ENCODE measurements at regions not wholly inside any gene's neighbourhood (a gene's known extent, or its start where the extent isn't known, plus 50 kb on each side); places are given as distances from the start of the nearest gene placed in this dataset.

DNA sequence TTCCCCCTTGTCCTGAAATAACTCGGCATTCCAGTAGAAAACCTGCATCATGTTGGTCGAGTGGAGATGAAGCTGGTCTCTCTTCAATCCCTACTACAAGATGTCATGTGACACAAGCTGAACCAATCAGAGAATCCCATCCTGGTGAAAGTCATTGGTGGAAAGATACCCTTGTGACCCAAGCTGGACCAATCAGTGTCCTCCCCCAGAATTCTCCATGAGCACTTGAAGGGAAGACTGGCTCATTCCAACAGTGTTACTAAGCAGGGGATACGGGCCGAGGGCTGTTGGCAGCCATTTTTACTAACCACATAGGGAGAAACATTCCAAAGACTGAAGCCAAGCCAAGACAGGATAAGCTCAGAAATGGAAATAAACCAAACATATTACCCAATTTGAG is 298.3 kb downstream of the ICOS start:
- DNase-seq (ENCODE audit: low read depth): no peak

DNA sequence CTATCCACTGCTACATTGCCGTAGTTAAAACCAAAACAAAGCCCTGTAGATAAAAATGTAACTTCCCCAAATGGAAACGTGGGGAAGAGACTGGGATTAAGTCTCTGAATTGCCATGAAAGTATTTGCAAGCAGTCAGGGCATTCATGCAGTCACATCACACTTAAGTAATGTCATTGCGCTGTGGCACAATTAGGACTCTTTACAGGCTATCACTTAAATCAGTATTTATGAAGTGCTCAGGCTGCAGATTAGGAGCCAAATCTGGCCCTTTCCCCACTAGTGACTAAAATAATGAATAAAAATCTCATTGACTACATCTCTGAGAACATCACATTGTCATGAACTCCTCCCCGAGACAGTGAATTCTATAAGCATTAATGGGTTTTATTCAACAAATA is 300.9 kb downstream of the ICOS start:
- DNase-seq (ENCODE audit: low read depth): no peak

DNA sequence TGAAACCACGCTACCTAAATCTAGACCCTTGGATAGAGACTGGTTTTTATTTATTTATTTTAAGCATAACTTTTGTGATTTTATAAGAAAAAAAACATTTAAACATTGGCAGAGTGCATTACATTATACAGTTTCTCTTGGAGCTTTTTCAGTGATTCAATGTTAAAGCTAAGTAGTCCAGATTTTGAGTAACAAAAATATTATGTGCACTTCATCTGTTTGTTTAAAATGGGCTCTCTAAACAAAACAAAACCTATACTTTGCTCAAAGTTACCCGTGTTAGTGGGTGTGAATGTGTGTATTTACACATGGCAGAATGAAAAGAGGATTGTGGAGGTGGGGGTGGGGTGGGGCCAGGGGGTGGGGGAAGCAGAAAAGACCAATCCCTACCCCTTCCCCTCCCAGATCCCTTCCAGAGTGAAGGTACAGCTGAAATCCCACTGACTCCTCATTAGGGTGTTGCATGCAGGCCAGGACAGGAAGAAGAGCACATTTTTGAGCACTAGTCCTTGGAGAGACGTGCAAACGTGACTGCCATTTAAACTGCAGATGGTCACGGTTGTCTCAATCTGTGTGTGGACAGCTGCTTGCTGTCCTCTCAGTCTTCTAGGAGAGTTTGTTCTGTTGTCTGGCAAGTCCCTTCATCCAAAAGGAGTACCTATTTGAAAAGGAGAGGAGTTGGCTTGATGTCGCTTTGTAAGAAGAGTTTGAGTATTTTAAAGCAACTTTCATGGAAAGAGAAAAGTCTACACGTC is 303.0 kb downstream of the ICOS start:
- no peak for DNase-seq (ENCODE audit: low read depth)

DNA sequence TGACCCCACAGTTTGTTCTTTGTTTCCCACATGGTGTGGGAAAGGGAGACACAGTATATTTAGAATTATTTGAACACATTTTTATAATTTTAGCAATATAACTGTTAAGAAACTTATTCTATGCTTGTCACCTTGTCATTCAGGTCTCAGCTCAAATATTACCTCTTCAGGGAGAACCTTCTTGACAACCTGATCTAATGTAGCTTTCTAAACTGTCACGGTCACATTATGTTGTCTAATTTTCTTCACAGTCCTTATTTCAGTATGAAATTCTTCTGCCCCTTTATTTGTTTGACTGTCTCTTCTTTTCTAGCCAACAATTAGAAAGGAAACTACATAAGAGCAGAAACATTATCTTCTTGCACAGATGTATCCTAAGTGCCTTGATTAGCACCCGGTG is 304.3 kb upstream of the PARD3B start:
- no peak for DNase-seq (ENCODE audit: low read depth)

DNA sequence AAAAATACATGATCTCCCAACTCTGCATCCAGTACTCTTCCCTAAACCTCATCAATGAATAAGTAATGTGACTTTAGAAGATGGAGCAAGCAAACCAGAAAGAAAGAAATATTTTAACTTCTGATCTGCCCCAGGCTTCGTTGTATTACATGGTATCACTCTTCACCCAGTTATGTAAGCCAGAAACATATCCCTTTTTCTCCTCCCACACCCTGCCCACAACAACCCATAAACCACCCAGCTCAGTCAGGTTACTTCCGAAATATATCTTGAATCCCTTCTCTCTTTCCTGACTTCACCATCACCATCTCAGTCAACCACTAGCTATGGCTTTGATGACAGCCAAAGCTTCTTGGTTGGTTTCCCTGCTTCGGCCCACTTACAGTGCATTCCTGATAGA is 295.8 kb upstream of the PARD3B start:
- no peak for DNase-seq (ENCODE audit: low read depth)

DNA sequence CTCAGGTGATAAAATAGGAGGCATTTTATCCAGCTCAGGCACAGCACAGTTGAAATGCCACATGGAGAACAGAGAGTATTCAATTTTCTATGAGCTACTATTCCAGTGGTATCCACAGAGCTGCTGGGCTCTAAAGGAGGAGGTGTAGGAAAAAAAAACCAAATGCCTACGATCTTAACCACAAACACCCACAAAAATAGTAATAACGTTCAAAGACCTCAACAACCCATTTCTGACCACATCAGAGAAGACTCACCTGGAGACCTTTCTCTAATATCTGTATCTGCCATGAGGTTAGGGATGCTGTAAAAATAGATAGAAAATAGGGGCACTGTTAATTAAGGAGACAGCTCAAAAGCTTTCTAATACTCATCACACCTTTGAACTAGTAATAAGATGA is 294.6 kb upstream of the PARD3B start:
- no peak for DNase-seq (ENCODE audit: low read depth)

DNA sequence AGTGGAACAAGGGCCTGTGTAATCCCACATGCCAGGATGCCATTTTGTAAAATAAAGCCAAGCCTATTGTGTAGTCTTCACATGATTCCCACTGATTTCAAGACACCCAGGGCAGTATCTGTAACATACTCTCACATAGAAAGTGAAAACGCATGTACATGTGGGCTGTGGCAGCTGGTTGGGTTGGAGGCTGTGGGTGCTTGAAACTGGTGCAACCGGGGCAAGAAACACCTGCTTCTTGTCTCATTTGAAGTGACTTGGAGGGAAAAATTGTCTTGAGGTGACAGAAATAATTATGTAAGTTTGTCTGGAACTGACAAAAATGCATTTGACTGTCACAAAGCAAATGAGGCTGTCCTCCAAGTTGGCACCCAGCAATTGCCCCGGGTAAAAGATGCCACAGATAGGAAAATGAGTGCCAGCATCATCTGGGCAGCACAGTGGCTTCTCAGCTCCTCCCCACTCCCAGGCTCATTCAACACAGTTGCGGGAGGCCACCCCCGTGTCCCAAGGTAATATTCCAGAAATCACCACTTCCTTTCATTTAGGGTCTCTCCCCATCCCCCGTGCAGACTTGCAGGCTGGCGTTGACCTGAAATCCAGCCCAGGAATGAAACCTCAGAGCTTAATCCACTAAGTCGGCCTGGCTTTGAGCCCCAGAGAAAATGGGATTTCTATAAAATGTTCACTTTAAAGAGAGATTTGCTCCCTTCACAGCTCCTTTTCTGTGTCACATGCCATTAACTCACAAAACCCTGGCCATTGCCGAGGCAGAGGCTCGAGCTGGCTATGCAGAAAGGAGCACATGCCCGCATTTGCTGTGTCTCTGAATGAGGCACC is 293.9 kb upstream of the PARD3B start:
- no peak for DNase-seq (ENCODE audit: low read depth)

DNA sequence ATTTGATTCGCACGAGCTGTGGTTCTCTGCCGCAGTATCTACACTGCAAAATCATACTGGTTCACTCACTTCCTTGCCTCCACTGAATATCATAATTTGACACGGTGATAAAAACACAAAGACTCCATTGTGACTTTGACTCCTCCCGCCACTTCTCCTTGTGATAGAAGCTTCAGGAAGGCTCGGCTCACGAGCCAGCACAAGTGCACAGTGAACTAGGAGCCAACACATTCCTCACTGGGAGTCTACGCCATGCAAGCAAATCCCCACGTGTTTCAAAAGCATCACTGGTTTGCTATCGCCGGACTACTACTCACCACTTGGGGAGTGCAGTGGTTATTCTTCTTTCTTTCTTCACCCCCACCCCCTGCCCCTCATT is 293.3 kb upstream of the PARD3B start:
- no peak for DNase-seq (ENCODE audit: low read depth)

DNA sequence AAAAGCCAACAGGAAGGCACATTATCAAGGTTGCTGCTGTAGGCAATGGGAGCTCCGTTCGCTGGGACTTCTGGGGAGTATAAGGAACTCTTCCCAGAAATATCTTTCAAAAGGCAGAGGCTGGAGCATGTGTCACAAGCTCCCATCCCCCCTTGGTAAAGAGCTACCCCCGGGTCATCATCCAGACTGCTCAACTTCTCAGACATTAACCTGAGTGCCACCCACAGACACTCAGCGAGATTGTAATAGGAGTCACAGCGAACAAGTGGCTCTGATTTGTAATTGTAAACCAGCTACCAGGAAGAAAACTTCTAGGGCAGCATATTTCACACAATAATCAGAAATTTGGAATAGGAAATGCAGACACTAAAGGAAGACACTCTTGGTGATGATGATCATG is 290.2 kb upstream of the PARD3B start:
- no peak for DNase-seq (ENCODE audit: low read depth)

DNA sequence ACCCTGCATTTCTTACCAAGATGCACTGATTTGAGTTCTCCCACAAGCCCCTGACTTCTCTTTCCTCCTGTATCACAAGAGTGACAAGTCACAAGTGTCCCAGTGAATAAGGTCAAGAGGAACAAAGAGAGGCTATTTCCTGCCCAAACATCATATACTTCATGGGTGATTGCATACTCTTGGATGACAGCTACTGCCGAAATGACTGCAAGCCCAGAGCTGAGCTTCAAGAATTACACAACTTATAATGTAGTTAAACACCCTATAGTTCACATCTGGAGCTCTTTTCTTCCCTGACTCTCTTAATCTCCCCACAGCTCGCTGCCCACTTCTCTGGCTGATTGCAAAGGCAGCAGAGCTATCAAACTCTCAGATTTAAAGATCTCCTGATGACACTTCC is 289.7 kb upstream of the PARD3B start:
- no peak for DNase-seq (ENCODE audit: low read depth)

DNA sequence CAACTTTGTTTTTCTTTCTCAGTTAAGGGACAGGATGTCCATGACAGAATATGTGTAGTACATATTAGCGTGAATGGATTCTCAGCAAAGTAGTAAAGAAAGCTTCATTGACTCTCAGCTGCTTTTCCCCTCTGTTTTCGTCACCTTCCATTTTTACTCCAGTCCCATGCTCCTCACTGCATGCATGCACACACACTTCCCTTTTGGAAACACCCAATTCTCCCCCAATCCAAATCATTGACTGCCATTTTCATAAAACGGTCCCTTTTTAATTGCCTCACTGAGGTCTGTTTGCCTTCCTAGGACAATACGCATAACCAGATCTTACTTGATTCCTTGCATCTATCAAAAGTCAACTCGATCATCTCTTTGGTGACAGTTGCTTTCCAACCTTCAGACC is 287.5 kb upstream of the PARD3B start:
- no peak for DNase-seq (ENCODE audit: low read depth)

DNA sequence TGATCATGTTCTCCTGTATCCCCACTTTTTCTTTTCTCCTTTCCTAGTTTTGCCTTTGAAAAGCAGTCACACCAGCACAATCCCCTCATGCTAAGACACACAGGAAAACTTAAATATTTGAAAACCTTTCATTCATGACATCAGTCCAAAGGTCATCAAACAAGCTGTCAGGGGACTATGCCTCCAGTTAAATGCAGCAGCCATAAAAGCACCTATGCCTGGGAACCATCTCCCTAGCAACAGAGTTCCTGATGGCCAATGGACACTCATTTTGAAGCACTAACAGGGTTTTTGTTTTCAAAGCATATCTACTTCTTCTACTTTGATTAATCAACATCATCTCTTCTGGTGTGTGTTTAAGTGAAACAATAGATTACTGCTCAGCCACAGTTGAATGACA is 286.4 kb upstream of the PARD3B start:
- DNase-seq (ENCODE audit: low read depth): no peak

DNA sequence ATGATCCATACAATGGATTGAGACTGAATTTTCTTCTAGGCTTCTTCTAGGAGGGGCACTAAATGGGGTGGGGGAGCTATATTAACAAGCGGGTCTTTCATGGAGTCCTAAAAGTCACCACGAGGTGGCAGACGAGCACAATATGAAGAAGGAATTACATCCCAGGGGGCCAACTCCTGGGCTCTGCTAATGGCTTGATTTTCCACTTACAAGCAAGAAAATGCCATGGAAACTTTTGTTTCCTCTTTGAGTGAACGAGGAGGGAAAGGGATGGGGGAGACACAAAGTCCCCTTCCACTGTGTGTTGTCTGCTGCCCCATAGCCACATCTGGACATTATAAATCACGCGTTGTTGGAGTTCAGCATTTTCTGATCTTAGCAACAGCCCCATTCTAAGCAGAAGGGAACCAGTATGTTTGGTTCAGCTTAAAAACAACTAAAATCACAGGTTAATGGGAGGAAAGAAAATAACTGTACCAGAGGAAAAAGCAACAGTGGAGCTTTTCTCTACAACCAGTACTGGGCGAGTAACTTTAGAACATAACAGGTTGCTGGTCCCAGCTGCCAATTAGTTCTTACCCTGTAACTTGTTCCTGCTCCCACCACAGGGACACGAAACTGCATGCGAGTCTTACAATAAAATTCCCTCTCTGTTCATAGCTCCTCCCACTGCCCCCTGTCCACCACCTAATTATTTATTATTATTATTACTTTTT is 285.0 kb upstream of the PARD3B start:
- DNase-seq (ENCODE audit: low read depth): no peak

DNA sequence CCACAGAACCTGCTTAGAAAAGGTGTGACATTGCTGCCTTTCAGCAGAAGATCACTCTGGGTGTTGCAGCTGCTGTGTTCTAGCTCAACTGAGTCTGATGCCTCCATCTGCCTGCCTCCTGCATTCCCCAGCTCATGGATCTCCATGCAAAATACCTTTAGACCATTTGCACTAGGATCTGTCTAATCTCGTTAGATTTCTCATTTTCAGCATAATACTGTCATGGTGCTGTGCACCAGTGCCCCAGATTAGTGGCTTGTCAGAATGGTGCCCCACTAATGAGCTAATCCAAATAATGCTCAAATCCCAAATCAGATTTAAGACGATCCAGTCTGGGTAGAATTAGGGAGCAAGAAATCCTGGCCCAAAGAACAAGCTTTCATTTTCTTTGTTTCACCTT is 284.4 kb upstream of the PARD3B start:
- DNase-seq (ENCODE audit: low read depth): no peak

DNA sequence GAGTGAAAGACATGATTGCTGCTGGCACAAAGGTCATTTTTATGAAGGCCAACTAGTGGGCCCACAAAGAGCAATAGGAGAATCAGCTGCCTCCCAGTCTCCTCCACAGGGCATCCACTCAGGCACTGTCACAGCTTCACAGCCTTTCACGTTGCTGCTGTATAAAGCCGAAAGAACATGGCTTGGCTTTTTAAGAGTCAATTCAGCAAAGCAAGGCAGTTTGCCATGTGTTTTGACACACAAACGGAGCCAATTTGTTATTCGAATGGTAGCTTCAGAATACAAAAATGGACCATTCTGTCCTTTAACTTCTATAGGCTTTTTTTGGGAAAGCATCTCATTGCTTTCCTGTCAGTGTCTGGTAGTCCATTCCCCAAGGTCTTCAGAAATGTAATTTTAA is 283.4 kb upstream of the PARD3B start:
- DNase-seq (ENCODE audit: low read depth): no peak

DNA sequence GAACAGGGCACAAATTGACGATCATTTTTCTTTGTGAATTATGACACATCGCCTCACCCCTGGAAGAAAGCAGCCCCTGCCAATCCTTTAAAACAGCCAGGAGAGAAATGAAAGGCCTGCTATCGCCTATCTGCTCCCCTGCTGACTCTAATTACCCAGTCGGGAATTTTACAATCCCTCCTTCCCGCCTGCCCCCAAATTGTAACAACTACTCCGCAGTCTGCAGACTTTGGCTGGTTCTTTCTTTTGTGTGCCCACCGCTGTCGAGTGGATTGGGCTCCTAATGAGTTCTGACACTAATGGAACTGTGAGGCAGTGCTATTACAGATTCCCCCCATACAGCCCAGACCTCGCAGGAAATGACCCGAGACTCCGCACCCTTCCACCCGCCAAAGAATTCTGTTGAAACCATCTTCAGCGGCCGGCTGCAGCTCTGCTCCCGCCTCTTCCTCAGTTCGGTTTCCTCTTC is 281.2 kb upstream of the PARD3B start:
- no peak for DNase-seq (ENCODE audit: low read depth)

DNA sequence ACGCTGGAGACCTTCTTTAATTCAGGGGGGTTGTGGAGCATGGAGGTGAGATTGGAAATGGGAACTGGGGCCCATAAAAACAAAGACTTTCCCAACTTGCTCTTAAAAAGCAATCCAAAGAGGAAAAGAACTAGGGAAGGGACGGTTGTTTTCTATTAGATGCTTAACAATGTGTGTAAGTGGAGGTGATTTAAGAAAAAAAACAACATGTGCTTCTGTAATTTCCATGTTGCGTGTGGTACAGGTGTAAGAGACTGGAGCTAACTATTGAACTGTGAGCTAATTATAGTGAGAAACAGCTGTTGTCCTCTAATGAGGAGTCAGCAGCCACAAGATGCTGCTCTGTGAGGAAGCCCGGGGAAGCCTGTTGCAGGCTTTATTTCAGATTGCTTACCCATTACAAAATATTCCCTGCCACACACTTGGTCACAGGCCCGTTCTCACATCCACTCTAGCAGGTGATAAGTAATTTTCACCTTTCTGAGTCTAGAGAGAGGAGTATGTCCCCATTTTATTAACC is 280.6 kb upstream of the PARD3B start:
- DNase-seq (ENCODE audit: low read depth): no peak

DNA sequence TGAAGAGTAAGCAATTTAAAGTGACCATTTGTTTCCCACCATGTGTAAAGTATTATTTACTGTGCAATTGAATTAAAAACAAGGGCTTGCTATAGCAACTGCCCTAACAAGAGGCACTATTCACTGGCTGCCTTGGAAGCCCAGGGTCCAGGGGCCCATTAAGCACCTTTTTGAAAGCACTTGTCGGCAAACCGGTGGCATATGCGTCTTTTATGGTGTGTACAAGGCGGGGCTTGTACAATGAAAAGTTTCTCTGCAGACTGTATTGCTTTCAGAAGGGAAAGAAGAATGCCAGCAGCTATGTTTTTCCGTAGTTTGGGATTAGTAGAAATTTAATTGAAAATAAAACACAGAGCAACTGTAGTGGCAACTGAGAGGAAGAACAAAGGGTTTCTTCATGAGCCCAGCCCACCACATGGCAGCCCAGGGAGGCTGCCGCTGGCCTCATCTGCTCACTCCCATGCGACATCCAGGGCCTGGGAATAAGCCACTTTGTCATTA is 279.5 kb upstream of the PARD3B start:
- no peak for DNase-seq (ENCODE audit: low read depth)

DNA sequence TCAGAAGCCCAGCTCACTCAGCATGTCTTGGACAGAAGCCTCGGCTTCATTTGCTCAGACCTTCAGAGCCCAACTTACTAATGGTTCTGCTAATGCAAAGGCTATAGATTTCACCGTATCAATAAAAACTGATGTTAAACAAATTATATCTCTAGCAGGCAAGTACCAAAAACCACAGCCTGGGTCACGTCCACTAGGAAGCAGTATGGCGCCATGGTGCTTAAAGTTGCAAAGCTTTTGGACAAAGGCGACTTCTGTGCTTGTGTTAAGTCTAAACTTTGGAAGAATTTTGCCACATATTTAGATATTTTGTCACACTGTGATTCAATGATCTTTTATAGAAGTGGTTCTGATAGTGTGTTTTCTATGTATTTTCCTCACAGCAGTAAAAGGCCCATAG is 276.8 kb upstream of the PARD3B start:
- DNase-seq (ENCODE audit: low read depth): no peak

DNA sequence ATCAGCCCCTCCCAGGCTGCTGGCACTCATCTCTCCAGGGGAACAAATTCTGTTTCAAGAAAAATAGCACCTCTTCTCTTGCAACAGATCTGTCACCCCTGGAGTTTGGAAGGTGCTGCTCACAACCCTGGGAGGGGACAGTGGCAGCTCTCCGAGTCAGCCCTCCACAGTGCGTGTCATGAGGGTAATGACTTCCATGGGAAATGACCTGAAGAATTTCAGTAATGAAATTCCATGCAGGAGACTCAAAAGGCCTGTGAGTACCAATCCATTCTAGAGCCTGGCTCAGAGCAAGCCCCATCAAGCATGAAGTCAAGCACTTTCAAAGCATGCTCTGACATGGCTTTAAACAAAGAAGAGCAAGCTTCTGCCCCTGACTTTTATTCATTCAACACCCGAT is 276.3 kb upstream of the PARD3B start:
- DNase-seq (ENCODE audit: low read depth): no peak

DNA sequence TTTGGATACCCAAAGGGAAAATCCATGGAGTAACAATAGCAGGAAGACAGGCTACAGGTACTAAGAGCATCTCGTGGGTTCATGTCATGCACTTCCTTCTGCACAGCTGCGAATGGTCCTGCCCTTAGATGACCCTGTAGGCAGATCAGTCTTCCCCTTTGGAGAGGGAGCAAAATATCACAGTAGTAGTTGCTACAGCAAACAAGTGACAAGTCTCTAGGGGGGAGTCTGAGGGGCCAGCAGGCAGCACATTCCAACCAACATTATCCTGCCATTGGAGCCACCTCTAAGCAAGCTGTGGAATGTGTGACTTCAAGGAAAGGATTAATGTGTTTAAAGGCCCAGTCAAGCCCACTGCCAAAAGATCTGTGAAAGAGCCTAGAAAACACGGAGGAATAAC is 273.2 kb upstream of the PARD3B start:
- no peak for DNase-seq (ENCODE audit: low read depth)

DNA sequence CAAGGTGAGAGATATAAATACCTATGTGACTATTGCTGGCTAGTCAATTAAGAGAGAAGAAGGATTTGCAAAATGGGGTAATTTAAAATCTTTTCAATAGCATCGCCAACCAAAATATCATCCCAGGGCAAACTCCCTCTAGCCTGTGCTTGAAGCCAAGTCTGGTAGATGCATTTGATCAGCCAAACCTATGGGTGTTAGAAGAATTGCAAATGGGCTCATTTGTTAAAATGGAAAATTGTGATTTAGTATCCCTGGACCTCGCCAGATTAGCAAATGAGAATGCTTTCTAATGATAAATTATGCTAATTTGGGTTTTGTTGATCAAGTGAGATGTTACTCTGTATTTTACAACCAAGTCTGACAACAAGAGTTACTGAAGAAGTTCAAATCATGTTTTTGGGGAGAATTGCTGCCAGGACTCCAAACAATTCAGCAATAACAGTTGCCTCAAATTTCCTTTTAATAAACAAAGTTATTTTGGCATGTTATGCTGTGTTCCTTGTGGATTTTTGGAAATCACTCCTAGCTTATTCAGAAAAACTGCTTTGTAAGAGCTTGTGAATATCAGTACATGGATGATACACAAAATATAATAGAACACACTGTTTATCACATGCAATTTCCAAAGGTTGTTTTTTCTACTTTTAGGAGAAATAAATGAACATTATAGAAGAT is 272.5 kb upstream of the PARD3B start:
- no peak for DNase-seq (ENCODE audit: low read depth)
